HG02970 (cell line): ENCODE measurements at regions not wholly inside any gene's neighbourhood (a gene's known extent, or its start where the extent isn't known, plus 50 kb on each side); places are given as distances from the start of the nearest gene placed in this dataset.

Source experiments
- ATAC-seq: cut with Tn5 transposase; IDR thresholded peaks from one replicate; pipeline ENCODE4 v1.9.1; 2021; ENCODE audit warnings: mild to moderate bottlenecking, moderate library complexity, moderate number of reproducible peaks; ENCODE audit not compliant: unreplicated experiment, low FRiP score

DNA sequence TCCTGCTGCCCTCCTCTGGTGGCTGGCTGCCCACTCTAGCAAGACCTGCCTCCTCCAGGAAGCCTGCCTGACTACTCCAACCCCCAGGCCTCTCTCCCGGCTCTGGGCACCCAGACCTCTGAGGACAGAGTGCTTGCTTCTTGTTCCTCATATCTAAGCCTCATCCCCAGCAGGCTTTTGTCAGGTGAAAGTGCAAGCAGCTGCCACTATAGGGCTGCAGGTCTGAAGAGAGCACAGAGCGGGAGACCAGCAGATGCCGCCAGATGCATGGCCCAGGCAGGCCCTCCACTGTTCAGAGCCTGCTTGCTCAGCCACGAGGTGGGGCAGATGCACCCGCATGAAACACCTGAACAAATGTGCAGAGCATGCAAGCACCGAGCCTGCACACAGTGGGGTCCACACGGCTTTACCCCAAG lies 73.0 kb downstream of the SERPINA3 start:
- no peak for ATAC-seq

DNA sequence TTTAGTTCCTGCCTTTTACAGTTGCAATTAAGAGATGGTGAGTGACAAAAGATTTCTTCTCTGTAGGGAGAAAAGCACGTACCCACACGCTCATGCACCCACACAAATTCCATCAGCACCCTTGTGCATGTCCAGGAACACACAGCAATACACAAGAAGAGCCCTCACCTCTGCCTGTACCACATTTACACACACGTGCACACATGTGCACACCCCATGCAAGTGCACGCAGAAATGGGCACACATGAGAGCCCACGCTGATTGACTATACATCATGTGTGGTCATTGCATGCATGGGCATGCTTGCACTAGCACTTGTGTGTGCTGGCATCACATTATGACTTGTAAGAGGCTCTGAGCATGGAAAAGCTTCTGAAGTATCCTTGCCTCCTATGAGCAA lies 70.5 kb downstream of the SERPINA3 start:
- no peak for ATAC-seq

DNA sequence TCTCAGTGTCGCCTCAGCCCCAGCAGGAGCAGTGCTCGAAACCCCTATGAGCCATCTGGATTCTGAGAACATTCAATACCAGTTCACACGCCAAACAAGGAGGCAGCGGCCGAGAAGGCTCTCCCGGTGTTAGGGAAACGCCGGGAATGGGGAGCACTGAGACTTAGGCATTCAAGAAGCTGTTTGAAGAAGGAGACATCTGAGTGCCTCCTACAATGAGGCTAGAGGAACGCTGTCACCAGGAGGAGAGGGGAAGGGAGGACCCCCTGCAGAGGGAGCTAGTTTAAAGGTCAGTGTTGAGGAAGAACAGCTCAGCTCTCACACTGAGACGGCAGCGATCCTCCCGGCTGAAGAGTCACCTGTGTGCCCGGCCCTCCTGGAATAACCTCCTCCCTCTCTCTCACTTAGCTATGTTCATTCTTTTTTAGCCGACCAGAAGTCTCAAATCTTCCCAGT lies 69.9 kb downstream of the SERPINA3 start:
- no peak for ATAC-seq

DNA sequence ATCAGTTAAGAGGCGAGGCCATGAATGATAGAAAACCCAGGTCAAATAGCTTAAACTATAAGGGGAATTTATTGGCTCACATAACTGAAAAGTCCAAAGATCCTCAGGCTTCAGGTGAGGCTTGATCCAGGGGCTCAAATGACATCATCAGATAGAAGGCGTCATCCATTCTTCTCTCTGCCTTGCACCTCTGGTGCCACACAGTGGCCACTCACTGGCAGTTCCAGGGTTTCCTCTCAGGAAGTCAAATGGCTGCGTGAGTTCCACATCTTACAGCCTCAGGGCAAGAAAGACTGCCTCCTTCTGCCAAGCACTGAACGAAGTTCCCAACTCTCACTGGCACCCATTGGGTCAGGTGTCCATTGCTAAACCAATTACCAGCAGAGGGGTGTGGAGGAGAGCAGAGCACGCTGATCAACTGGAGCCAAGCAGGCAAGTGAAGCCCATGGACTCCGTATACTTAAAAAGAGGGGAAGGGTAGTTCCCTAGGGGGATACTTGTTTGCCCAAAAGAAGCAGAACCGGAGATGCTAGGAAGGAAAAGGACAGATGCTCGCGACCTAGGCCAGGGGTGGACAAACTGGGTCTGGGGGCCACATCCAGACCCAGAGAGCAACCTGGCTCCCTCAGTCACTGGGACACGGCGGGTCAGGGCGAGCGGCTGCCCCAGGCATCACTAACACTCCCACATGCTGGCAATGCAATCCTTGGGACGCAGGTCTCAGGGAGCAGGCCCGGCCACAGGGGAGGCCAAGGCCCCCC lies 69.3 kb downstream of the SERPINA3 start:
- no peak for ATAC-seq

DNA sequence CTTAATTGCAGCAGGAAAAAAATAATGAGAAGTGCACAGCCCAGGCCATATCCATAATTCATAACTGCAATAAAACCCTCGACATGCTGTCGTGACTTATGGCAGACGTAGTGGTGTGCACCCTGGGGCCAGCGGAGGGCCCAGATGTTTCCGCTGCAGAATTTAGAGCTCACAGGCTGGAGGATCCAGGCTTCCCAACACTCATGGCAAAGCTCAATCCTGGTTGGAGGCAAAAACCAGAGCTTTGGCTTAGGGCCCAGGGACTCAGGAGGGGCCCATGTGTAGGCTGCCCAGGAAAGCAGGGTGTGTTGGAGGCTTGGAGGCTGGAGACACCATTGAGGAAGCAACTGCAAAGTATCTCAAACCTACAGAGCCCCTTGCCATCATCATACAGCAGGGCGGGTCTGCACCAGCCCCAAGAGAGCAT lies 68.7 kb downstream of the SERPINA3 start:
- ATAC-seq: no peak

DNA sequence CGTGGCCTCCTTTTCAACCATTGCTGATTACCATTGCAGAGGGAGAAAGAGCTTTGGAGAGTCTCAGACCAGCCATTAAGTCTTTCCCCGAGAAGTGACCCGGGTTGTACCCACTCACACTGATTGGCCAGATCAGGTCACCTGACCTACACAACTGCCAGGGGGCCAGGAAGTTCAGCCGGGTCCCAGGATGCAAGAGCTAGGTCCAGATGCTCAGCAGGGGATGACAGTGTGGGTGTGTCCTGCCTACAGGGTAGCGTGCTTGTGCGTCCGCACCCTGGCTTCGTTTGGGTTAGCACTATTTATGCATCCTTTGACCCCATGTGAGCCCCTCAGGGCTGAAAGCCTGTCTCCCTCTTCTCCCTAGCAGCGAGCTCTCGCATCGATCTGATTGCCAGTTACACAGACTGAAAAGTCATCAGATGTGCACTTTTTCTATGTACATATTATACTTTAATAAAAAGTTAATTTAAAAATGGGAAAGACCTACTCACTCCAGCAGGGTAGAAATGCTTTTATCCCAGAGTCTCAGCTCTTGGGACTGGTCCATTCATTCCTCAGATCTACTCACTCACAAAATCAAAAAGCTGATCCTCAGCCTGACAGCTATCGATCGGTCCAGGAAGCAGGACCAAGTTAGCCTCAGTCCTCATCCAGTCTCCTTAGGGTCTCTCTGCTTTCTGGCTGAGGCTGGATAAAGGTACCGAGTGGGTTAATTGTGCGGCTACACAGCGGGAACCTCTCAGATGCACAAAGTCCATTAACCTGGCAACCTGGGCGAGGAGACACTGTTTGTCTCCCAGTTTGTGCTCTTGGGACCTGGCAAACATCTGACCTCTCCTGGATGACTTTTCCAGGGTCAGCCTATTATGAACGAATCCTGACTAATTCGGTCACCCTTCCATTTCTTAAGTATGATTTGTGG lies 68.0 kb downstream of the SERPINA3 start:
- no peak for ATAC-seq

DNA sequence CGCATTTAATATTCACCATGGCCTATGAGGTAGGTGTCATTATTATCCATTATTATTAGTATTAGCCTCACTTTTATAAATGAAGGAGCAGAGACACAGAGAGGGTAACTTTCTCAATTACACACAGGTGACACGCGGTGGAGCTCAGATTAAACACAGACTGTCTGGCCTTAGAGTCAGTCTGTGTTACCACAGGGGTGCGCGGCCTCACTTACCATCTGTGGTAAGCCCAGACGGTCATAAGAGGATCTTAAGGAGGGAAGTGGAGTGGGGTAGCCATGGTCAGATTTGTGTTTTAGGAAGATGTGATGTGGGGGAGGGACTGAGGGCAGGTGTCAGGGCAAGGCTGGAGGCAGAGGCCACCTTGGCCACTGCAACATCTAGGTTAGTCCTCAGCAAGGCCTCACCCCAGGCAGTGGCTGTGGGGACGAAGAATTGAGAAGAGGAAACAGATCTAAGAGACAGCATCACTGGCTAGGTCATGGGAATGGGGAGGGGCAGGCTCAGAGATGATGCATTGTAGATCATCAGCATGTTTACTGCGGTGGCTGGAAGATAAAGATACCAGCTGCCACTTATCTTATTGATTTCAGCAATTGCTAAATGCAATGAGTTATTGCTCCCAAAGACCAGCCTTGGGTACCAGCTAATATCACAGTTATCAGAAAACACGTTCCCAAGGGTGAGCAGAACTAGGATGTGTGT lies 67.1 kb downstream of the SERPINA3 start:
- ATAC-seq: no peak

DNA sequence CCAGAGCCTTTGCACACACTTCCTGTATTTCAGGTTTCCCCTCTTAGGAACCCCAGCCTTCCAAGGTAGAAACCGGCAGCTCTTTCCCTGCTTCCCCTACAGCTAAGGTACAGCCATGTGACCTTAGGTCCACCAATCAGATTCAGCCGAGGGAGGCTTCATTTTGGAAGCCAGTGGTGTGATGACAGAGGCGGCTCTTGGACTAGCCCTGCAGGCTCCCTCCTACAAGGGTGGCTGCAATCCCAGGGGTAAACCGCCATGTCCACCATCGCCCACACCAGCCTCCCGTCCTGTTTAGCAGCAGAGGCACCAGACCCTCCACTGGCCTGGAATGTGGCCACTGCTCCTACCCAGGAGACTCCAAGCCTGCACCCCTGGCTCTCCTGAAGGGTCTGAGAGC lies 65.6 kb downstream of the SERPINA3 start:
- ATAC-seq: no peak

DNA sequence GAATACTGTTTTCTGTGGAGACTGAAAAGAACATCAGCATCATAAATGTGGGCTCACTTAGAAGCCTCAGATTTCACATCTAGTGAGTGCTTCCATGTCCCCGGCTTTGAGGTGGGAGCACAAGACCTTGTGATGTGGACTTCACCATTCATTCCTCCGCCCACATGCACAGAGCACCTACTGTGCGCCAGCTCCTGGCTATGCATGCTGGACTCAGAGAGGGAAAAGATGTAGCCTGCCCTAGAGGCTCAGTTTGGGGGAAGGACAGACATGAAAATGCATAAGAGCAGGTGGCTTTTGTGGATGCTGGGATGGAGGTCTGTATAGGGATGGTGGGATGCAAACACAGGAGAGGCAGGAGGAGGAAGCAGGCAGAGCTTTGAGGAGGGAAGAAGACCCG lies 65.0 kb downstream of the SERPINA3 start:
- ATAC-seq: no peak

DNA sequence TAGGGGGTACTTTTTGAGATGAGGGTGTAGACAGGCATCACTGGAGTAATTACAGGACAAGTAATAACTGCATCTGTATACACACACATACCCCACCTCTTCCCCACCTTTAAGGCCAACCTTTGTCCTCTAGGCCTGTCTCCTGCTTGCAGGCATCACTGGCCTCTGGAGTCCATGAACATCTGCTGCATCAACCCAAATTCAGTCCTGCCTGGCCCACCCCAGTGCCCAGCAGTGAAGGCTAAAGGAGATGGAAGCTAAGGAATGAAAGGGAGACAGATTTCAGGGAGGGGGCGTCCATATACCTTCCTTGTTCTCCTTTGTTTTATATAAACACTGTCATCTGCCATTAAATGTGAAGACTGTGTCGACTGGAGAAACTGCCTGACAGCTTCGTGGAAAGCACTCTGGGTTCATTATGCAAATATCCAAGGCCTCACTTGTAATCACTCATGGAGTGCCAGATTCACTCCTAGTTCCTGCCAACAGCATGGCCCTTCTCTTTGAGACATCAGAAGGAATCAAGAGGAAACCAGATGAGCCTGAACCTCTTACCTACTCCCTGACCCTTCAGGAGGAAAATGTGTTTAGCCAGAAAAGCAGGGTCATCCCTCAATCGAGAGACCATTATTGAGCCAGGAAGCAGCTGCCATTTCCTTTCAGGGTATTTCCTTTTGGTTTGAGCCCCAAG lies 64.4 kb downstream of the SERPINA3 start:
- ATAC-seq: no peak

DNA sequence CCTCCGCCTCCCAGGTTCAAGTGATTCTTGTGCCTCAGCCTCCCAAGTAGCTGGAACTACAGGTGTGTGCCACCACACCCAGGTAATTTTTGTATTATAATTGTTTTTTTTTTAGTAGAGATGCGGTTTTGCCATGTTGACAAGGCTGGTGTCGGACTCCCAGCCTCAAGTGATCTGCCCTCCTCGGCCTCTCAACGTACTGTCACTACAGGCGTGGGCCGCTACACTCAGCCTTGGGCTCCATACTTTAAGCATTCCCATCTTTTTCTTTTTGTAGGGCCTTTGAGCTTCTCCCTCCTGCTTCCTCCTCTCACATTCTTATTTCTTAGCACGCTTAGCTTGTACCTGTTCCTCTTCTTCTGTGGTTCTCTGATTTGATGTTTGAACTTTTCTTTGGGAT lies 62.8 kb downstream of the SERPINA3 start:
- no peak for ATAC-seq

DNA sequence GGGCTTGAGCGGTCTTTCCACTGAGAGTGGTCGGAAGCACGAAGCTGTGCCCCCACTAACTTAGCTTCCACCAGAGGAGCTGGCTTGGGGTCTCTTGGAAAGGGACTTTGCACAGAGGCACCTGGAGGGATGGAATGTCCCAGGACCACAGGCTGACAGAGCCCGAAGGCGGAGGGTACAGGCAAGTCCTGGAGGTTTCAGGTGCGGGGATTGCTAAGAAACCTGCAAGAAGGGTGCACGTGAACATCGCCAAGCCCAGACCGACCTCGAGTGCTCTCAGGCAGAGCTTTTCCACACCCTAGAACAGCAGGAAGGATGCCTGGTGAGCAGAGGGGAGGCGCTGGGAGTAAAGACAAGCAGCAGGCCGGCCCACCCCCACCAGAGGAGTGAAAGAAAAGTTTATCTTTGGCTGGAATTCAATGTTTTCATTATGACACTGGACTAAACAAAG lies 61.6 kb downstream of the SERPINA3 start:
- ATAC-seq: no peak
